Activated CD8-positive, alpha-beta T cell treated with anti-CD3 and anti-CD28 coated beads, Interleukin-2, amount 10 ng/mL, durations not matched to agents 7 days and 5 days (primary cell): ENCODE measurements at regions not wholly inside any gene's neighbourhood (a gene's known extent, or its start where the extent isn't known, plus 50 kb on each side); places are given as distances from the start of the nearest gene placed in this dataset.
"Not testable (repeated sequence)": the region's sequence is repeated elsewhere in the genome, so short reads cannot be mapped to it uniquely, and the experiment has no call there.

Experiments used
- ATAC-seq: fragments of 150-1000 bp; cut with Tn5 transposase; one replicate; pipeline ENCODE4 v1.10.0; 2021; ENCODE audit warnings: moderate library complexity
- CTCF ChIA-PET: fragments of 350-600 bp; sonication (Branson Sonifier 250); formaldehyde crosslinking; loops from one replicate; lab custom pipeline; 2021; ENCODE audit warnings: antibody characterized with exemption; lab: Charles Lee
- POLR2A ChIA-PET: fragments of 350-600 bp; sonication (Branson Sonifier 250); formaldehyde crosslinking; loops from one replicate; lab custom pipeline; 2021; ENCODE audit warnings: antibody characterized with exemption; lab: Charles Lee
- DNase-seq: peaks from one replicate; pipeline ENCODE4 v3.0.0-alpha.2; 2020
- H3K27ac Mint-ChIP-seq: one replicate; pipeline ENCODE4 v1.8.0; 2021; ENCODE audit warnings: mild to moderate bottlenecking, mixed read lengths
- H3K27me3 Mint-ChIP-seq: one replicate; pipeline ENCODE4 v1.8.0; 2021; ENCODE audit warnings: low read depth, mixed read lengths
- H3K36me3 Mint-ChIP-seq: one replicate; pipeline ENCODE4 v1.8.0; 2021; ENCODE audit warnings: low read depth, mixed read lengths
- H3K4me1 Mint-ChIP-seq: one replicate; pipeline ENCODE4 v1.8.0; 2021; ENCODE audit warnings: low read depth, mixed read lengths
- H3K4me3 Mint-ChIP-seq: one replicate; pipeline ENCODE4 v1.8.0; 2021; ENCODE audit warnings: mild to moderate bottlenecking, mixed read lengths
- H3K9me3 Mint-ChIP-seq: one replicate; pipeline ENCODE4 v1.8.0; 2022; ENCODE audit warnings: mixed read lengths; ENCODE audit not compliant: insufficient read depth

- DNase-seq, H3K4me1 Mint-ChIP-seq, H3K27me3 Mint-ChIP-seq, H3K9me3 Mint-ChIP-seq, H3K36me3 Mint-ChIP-seq, H3K27ac Mint-ChIP-seq, POLR2A ChIA-PET, CTCF ChIA-PET, ATAC-seq, H3K4me3 Mint-ChIP-seq: not testable (repeated sequence)
These were observed 135.0 kb downstream of the NPIPA8 start for GRCh38 chr16:18201511-18201910.

DNA sequence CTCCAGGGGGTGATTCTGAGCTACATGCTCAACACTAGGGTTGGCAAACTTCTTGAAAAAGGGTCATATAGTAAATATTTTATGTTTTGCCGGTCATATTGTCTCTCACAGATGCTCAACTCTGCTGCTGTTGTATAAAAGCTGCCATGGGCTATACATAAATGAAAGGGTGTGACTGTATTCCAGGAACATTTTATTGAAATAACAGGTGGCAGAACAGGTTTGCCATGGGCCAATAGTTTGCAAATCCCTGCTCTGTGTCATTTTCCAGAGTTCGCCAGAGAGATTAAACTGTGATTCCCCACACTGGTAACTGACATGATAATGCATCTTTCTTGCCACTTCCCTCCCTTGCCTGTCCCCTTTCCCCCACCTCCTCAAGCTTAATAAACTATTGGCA is 144.1 kb downstream of the NPIPA8 start:
- CTCF ChIA-PET, H3K4me1 Mint-ChIP-seq, H3K27me3 Mint-ChIP-seq, H3K27ac Mint-ChIP-seq, ATAC-seq, H3K36me3 Mint-ChIP-seq, POLR2A ChIA-PET, H3K9me3 Mint-ChIP-seq, H3K4me3 Mint-ChIP-seq, DNase-seq: not testable (repeated sequence)

DNA sequence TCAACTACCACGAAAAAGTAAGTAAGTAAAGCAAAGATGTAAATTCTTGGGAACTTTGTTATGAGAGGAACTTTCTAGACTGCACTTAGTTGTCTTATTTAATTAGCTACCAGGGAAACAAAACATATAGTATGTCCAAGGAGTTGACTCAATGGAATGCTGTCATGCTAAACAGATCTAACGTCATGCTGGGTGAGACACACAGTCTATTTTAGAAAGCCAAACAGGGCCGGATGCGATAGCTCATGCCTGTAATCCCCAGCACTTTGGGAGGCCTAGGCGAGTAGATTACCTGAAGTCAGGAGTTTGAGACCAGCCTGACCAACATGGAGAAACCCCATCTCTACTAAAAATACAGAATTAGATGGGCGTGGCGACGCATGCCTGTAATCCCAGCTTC is 146.4 kb downstream of the NPIPA8 start:
- ATAC-seq, POLR2A ChIA-PET, H3K27ac Mint-ChIP-seq: not testable (repeated sequence)

GRCh38 chr16:18184755-18185154 is 151.8 kb downstream of the NPIPA8 start:
- DNase-seq, H3K27ac Mint-ChIP-seq, H3K4me1 Mint-ChIP-seq, H3K27me3 Mint-ChIP-seq, CTCF ChIA-PET, POLR2A ChIA-PET, H3K9me3 Mint-ChIP-seq, H3K4me3 Mint-ChIP-seq, ATAC-seq, H3K36me3 Mint-ChIP-seq: not testable (repeated sequence)

More for the DNA sequence above, 146.4 kb downstream of the NPIPA8 start:
- H3K27me3 Mint-ChIP-seq, H3K4me1 Mint-ChIP-seq, H3K4me3 Mint-ChIP-seq, DNase-seq, H3K9me3 Mint-ChIP-seq, H3K36me3 Mint-ChIP-seq, CTCF ChIA-PET: not testable (repeated sequence)

DNA sequence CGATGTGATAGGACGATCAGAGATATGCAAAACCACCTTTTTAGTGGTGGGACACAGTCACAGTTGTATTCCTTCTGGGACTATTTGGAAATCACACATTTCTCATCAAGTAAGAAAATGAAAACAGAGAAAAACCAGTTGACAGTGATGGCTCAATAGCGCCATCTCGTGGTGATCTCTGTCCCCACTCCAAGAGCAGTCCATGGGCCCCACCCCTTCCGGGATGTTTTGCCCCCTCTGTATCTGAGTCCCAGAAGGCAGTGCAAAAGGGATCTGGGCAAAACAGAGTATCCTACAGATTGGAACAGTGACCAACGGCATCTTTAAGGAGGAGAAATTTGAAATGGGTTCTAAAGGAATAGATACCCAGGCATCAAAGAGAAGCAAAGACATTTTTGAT is 155.5 kb downstream of the NPIPA8 start:
- POLR2A ChIA-PET, H3K9me3 Mint-ChIP-seq, H3K36me3 Mint-ChIP-seq, CTCF ChIA-PET, H3K4me3 Mint-ChIP-seq, DNase-seq, H3K27ac Mint-ChIP-seq, H3K4me1 Mint-ChIP-seq, H3K27me3 Mint-ChIP-seq: not testable (repeated sequence)
- ATAC-seq, result peak; percentile 63

GRCh38 chr16:18173945-18174497 is 162.5 kb downstream of the NPIPA8 start:
- CTCF ChIA-PET, H3K27ac Mint-ChIP-seq, POLR2A ChIA-PET: not testable (repeated sequence)

DNA sequence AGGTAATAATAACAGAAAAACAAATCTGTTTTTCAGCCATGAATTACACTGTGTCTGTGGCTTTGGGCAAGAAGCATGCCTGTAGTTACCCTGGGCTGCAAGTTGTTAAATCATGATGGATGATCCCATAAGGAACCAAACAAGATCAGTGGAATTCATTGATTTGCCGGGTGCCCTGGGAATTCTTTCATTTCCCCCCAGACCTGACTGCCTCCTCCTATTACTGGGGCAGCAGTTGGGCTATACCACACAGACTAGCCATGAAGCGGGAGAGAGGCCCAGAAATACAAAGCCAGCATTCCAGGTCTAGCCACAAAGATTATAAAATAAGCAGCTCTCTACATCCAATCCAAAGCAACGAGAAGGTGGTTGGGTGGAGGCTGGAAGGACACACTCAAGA is 174.2 kb downstream of the NPIPA8 start:
- H3K36me3 Mint-ChIP-seq, DNase-seq, ATAC-seq, H3K27me3 Mint-ChIP-seq, H3K9me3 Mint-ChIP-seq, H3K4me3 Mint-ChIP-seq, H3K4me1 Mint-ChIP-seq, CTCF ChIA-PET, H3K27ac Mint-ChIP-seq, POLR2A ChIA-PET: not testable (repeated sequence)

More at GRCh38 chr16:18173945-18174497, 162.5 kb downstream of the NPIPA8 start:
- H3K4me3 Mint-ChIP-seq, H3K27me3 Mint-ChIP-seq, DNase-seq, ATAC-seq, H3K36me3 Mint-ChIP-seq, H3K4me1 Mint-ChIP-seq, H3K9me3 Mint-ChIP-seq: not testable (repeated sequence)

DNA sequence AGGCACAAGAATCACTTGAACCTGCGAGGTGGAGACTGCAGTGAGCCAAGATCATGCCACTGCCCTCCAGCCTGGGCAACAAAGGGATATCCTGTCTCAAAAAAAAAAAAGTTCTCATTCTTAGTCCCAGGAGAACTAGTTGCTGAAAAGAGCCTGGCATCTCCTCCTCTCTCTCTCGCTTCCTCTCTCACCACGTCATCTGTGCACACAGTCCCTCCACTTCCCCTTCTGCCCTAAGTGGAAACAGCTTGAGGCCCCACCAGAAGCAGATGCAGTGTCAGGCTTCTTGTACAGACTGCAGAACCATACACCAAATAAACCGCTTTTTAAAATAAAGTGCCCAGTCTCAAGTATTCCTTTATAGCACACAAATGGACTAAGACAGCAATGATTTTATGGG is 175.3 kb downstream of the NPIPA8 start:
- CTCF ChIA-PET, POLR2A ChIA-PET, ATAC-seq, H3K36me3 Mint-ChIP-seq, H3K4me3 Mint-ChIP-seq, DNase-seq, H3K27me3 Mint-ChIP-seq, H3K9me3 Mint-ChIP-seq, H3K27ac Mint-ChIP-seq, H3K4me1 Mint-ChIP-seq: not testable (repeated sequence)

- H3K4me3 Mint-ChIP-seq, H3K9me3 Mint-ChIP-seq, H3K36me3 Mint-ChIP-seq, H3K27me3 Mint-ChIP-seq, POLR2A ChIA-PET, ATAC-seq, H3K4me1 Mint-ChIP-seq, CTCF ChIA-PET, H3K27ac Mint-ChIP-seq, DNase-seq: not testable (repeated sequence)
These were observed 177.4 kb downstream of the NPIPA8 start for GRCh38 chr16:18159185-18159584.

GRCh38 chr16:18157854-18158253 is 178.7 kb downstream of the NPIPA8 start:
- H3K27me3 Mint-ChIP-seq, POLR2A ChIA-PET, CTCF ChIA-PET, H3K9me3 Mint-ChIP-seq, DNase-seq, H3K27ac Mint-ChIP-seq, H3K36me3 Mint-ChIP-seq, H3K4me3 Mint-ChIP-seq, ATAC-seq, H3K4me1 Mint-ChIP-seq: not testable (repeated sequence)

DNA sequence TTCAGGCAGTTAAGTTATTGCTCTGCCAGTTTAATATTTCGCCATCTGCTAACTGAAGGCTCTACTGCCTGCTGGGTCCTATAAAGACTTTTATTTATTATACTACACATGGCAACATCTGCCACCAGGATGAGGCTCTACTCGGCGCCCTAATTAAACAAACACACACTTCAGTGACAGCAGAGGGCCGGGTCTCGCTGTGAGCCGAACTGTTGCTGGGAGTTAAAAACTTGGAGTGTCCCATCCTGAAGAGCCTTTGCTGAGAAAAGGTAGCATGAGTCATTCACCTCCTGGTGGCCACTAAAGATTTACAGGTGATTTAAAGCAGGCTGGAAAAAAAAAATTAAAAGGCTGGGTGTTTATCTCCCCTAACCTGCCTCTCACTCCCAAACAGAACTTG is 183.7 kb downstream of the NPIPA8 start:
- H3K36me3 Mint-ChIP-seq, H3K27ac Mint-ChIP-seq, H3K9me3 Mint-ChIP-seq, DNase-seq, H3K27me3 Mint-ChIP-seq, POLR2A ChIA-PET, H3K4me1 Mint-ChIP-seq, CTCF ChIA-PET, ATAC-seq, H3K4me3 Mint-ChIP-seq: not testable (repeated sequence)

GRCh38 chr16:18148132-18148531 is 188.4 kb downstream of the NPIPA8 start:
- H3K4me3 Mint-ChIP-seq, H3K36me3 Mint-ChIP-seq, POLR2A ChIA-PET, ATAC-seq, DNase-seq, H3K4me1 Mint-ChIP-seq, H3K27me3 Mint-ChIP-seq, CTCF ChIA-PET, H3K9me3 Mint-ChIP-seq, H3K27ac Mint-ChIP-seq: not testable (repeated sequence)

DNA sequence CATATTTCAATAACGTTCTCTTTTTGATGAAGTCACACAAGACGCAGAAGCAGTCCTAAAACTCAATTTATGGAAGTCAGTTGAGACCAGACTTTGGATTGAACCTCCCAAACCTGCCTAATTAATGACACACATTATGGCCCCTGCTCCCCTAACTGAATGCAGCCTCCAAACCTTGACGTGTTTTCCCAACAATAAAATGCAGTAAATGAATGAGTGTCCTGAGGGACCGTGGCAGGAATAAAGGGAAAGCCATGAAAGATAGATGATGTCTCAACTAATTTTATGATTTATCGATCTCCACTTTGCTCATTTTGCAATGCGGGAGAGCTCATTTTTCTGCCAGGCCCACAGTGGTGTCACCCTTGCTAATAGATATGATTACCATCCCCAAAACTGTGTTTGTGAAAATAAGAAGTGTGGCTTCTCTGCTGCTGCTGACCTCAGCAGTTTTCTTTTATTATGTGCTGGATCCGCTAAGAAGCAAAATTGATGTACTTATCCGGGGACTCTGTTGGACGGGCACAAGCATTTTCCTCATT is 189.9 kb downstream of the NPIPA8 start:
- not testable (repeated sequence) for ATAC-seq

More for the DNA sequence above, 189.9 kb downstream of the NPIPA8 start:
- H3K27ac Mint-ChIP-seq, H3K4me3 Mint-ChIP-seq, H3K27me3 Mint-ChIP-seq, H3K36me3 Mint-ChIP-seq, H3K4me1 Mint-ChIP-seq, POLR2A ChIA-PET, H3K9me3 Mint-ChIP-seq, DNase-seq, CTCF ChIA-PET: not testable (repeated sequence)
